ENCODE measurements at regions not wholly inside any gene's neighbourhood (a gene's known extent, or its start where the extent isn't known, plus 50 kb on each side); places are given as distances from the start of the nearest gene placed in this dataset.

DNA sequence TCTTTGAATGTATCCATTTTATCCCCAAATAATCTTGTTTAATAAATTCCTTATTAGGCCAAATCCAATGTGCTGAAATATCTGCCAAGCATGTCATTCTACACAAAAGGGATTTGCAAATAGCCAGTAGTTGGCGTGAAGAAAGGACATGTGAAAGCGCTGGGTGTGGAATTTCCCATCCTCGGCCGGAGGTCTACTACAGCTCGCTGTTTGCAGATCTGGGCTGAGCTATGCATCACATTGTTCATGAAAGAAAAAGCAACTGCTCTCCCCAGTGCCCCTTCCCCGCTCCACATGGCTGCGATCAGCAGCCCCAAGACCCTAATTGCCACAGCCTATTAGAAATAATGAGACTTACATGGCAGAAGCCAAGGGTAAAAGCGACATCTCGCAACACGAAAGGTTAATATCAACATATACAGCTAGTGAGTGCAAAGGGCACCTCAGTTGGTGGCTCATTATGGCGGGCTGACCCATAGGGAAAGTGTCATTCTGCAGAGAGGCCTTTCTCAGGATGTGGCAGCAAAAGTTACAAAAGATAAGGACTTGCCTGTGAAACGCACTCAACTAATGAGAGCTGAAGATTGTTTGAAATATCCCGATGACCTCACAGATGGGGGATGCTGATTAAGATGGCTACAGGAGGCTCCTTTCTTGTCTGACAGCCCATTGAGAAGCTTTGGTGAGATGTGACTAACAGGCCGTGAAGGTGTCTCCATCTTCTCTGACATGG, 126.9 kb upstream of the CYP1B1 start:
- Histone ChIP-seq H3K9me3 (ENCODE audit: control insufficient read depth, low read depth, low read length) (no peaks in the 10 kb centered on the region), H3K4me3 (ENCODE audit: low read length) (no peak overlapping the region), H3K36me3 (ENCODE audit: control insufficient read depth, low read depth, low read length) (no peaks in the 10 kb centered on the region), H3K9ac (ENCODE audit: low read length) (no peak overlapping the region), H3K4me1 (ENCODE audit: control insufficient read depth, low read depth, low read length) (no peaks in the 10 kb centered on the region), H3K27ac (ENCODE audit: low read length) (no peak overlapping the region), H3K27me3 (ENCODE audit: control insufficient read depth, insufficient read depth, low read length) (no peaks in the 10 kb centered on the region)

DNA sequence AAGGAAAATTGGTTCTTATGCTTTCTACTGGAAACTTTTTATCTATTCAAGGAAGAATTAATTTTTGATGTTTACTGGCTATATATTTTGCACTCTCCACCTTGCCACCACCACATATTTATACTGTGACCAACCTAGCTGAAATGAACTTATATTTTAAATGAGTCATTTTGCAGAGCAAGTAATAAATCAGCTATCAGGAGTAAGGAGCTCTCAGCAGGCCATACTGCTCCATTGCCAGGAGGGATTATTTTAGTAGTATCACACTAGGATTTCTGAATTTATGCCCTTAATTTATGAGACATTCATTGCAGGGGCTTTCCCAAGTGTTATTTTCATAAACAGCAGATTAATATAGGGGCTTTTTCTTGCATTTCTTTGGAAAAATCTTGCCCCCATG, 125.8 kb upstream of the CYP1B1 start:
- Histone ChIP-seq H3K9ac (ENCODE audit: low read length) (no peak overlapping the region), H3K4me3 (ENCODE audit: low read length) (no peak overlapping the region), H3K36me3 (ENCODE audit: control insufficient read depth, low read depth, low read length) (no peaks in the 10 kb centered on the region), H3K4me1 (ENCODE audit: control insufficient read depth, low read depth, low read length) (no peaks in the 10 kb centered on the region), H3K27ac (ENCODE audit: low read length) (no peak overlapping the region), H3K9me3 (ENCODE audit: control insufficient read depth, low read depth, low read length) (no peaks in the 10 kb centered on the region), H3K27me3 (ENCODE audit: control insufficient read depth, insufficient read depth, low read length) (no peaks in the 10 kb centered on the region)

DNA sequence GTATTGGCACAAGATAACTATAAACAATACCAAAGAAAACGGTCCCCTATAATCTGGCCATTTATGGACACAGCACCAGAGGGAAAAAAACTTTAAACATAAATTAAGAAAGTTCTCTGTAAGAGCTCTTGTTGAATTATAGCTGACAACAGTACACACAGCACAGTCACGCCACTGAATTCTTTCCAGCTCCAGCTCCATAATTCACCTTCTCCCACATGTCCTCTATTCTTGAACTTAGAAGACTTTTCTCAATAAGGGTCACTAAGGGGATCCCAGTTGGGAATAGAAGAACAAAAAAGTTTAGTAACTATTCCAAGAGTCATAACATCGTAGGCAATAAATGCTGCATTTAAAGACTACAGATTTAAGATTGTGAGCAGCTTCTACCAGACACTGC, 124.6 kb upstream of the CYP1B1 start:
- no peak overlapping the region for H3K9ac ChIP-seq (ENCODE audit: low read length)

DNA sequence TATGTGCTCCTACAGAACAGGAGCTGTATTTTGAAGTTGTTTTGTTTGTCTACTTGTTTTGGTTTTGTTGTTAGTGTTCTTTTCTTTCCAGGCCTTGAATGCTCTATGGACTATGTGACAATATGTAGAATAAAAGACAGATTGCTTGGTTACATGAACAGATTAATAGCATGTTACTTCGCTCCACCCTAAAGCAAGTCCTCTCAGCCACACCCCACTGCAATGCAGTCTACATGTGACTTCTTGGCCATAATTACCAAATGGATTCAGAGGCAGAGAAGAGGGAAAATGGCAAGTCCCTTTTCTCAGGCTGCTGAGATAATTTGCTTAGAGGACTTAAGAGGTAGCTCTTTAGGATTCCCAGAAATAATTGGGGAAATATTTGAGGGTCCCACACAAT, 123.2 kb upstream of the CYP1B1 start:
- H3K27ac ChIP-seq (ENCODE audit: low read length) = no peak overlapping the region
- no peak overlapping the region for H3K4me3 ChIP-seq (ENCODE audit: low read length)
- no peaks in the 10 kb centered on the region for H3K36me3 ChIP-seq (ENCODE audit: control insufficient read depth, low read depth, low read length)
- no peaks in the 10 kb centered on the region for H3K27me3 ChIP-seq (ENCODE audit: control insufficient read depth, insufficient read depth, low read length)
- H3K9me3 ChIP-seq (ENCODE audit: control insufficient read depth, low read depth, low read length) = no peaks in the 10 kb centered on the region
- H3K9ac ChIP-seq (ENCODE audit: low read length) = no peak overlapping the region
- H3K4me1 ChIP-seq (ENCODE audit: control insufficient read depth, low read depth, low read length) = no peaks in the 10 kb centered on the region

More for the DNA sequence above, 124.6 kb upstream of the CYP1B1 start:
- Histone ChIP-seq H3K4me1 (ENCODE audit: control insufficient read depth, low read depth, low read length) (no peaks in the 10 kb centered on the region), H3K27ac (ENCODE audit: low read length) (no peak overlapping the region), H3K9me3 (ENCODE audit: control insufficient read depth, low read depth, low read length) (no peaks in the 10 kb centered on the region), H3K36me3 (ENCODE audit: control insufficient read depth, low read depth, low read length) (no peaks in the 10 kb centered on the region), H3K4me3 (ENCODE audit: low read length) (no peak overlapping the region), H3K27me3 (ENCODE audit: control insufficient read depth, insufficient read depth, low read length) (no peaks in the 10 kb centered on the region)

DNA sequence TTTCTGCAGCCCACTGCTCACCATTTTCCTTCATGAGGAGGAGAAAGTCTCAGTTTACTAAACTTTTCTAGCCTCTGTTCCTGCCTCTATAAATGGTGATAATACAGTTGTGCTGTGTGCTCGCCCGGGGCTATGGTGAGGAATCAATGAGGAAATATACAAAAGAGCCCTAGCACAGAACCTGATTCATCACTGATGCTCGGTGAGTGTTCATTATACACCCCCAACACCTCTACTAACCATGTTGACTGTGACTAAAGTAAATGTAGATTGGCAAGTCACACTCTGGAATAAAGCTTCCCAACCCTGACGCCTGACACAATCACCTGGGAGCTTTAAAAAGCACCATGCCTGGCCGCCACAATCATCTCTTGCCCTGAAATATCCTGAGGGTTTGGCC, 118.8 kb upstream of the CYP1B1 start:
- H3K27me3 ChIP-seq (ENCODE audit: control insufficient read depth, insufficient read depth, low read length) = no peaks in the 10 kb centered on the region
- no peak overlapping the region for H3K27ac ChIP-seq (ENCODE audit: low read length)
- peaks cover 6% of the 10 kb centered on the region for H3K4me1 ChIP-seq (ENCODE audit: control insufficient read depth, low read depth, low read length)
- H3K9ac ChIP-seq (ENCODE audit: low read length) = no peak overlapping the region
- no peaks in the 10 kb centered on the region for H3K9me3 ChIP-seq (ENCODE audit: control insufficient read depth, low read depth, low read length)
- no peak overlapping the region for H3K4me3 ChIP-seq (ENCODE audit: low read length)
- H3K36me3 ChIP-seq (ENCODE audit: control insufficient read depth, low read depth, low read length) = no peaks in the 10 kb centered on the region

DNA sequence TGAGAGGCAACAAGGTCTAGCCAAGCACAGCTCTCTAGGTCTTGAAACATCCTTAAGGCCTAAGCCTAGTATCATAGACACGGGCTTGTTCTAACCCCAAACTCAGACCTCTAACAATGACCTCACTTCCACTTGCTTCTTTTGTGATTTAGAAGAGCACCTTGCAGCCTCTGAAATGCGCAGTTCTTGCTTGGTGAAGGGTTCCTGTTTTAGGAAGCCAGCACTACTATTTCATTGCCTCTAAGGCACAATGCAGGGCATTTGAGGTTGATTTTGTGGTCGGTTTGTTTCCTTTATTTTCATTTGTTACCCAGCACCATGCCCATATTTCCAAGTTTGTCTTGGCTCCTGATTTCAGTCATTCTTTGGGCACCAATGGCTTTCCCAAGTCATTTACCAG, 117.0 kb upstream of the CYP1B1 start:
- peaks cover 6% of the 10 kb centered on the region for H3K4me1 ChIP-seq (ENCODE audit: control insufficient read depth, low read depth, low read length)
- no peak overlapping the region for H3K9ac ChIP-seq (ENCODE audit: low read length)
- no peaks in the 10 kb centered on the region for H3K27me3 ChIP-seq (ENCODE audit: control insufficient read depth, insufficient read depth, low read length)
- H3K9me3 ChIP-seq (ENCODE audit: control insufficient read depth, low read depth, low read length) = no peaks in the 10 kb centered on the region
- no peaks in the 10 kb centered on the region for H3K36me3 ChIP-seq (ENCODE audit: control insufficient read depth, low read depth, low read length)
- no peak overlapping the region for H3K4me3 ChIP-seq (ENCODE audit: low read length)
- H3K27ac ChIP-seq (ENCODE audit: low read length) = no peak overlapping the region

DNA sequence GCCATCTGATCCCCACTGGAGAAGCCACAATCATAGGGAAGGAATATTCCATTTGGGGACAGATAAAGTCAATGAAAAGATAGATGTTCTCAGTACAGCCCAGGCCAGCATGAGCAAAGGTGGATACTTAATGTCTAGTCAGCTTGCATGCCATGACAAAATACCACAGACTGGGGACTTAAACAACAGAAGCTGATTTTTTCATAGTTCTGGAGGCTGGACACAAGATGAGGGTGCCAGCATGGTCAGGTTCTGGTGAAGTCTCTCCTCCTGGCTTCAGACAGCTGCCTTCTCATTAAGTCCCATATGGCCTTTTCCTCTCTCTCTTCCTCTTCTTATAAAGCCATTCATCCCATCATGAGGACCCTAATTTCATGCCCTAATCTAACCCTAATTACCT, 116.1 kb upstream of the CYP1B1 start:
- H3K4me3 ChIP-seq (ENCODE audit: low read length) = no peak overlapping the region
- no peak overlapping the region for H3K9ac ChIP-seq (ENCODE audit: low read length)
- H3K4me1 ChIP-seq (ENCODE audit: control insufficient read depth, low read depth, low read length) = peaks cover 6% of the 10 kb centered on the region
- H3K27ac ChIP-seq (ENCODE audit: low read length) = no peak overlapping the region
- H3K9me3 ChIP-seq (ENCODE audit: control insufficient read depth, low read depth, low read length) = no peaks in the 10 kb centered on the region
- no peaks in the 10 kb centered on the region for H3K36me3 ChIP-seq (ENCODE audit: control insufficient read depth, low read depth, low read length)
- H3K27me3 ChIP-seq (ENCODE audit: control insufficient read depth, insufficient read depth, low read length) = no peaks in the 10 kb centered on the region

DNA sequence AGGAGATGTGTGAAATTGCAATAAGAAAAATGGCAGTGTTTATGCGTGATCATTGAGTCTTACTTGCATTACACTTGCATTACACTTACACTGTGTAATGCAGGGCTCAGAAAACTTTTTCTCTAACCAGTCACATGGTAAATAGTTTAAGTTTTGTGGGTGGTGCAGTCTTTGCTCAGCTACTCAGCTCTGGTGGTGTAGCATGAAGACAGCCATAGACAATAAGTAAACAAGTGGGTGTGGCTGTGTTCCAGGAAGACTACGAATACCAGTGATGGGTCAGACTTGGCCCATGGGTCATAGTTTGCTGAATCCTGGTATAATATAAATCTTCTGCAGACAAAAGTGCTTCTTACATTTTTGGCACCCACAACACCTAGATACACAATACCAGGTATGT, 115.6 kb upstream of the CYP1B1 start:
- no peaks in the 10 kb centered on the region for H3K27me3 ChIP-seq (ENCODE audit: control insufficient read depth, insufficient read depth, low read length)

DNA sequence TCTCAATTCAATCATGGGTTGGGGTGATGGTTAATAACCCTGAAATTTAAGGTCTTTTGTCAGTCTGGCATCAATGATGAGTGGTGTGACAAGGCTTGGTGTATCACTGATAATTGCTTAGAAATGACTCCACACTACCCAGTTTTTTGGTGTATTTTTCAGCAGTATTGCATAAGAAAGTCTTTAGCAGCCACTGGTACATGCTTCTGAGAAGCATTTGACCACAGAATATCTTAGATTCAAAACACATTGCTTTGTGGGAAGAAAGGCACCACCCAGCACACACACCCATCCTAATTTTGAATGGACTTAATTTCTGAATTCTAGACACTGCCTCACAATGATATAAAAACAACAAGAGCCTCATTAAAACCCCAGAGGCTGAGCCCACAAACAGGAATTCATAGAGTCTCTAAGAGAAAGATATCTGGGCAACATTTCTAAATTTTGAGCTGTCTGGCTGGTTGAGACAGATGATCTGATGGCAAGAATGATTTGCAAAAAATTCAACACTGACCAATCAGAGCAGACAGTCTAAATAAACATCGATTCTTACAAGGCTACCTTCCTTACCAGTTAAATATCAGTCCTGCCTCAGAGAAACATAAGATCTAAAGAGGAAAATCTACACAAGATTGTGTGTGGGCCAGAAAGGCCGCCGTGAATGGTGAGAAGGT, 114.7 kb upstream of the CYP1B1 start:
- Histone ChIP-seq H3K27me3 (ENCODE audit: control insufficient read depth, insufficient read depth, low read length) (no peaks in the 10 kb centered on the region), H3K27ac (ENCODE audit: low read length) (no peak overlapping the region), H3K4me3 (ENCODE audit: low read length) (no peak overlapping the region), H3K4me1 (ENCODE audit: control insufficient read depth, low read depth, low read length) (peaks cover 6% of the 10 kb centered on the region), H3K9me3 (ENCODE audit: control insufficient read depth, low read depth, low read length) (no peaks in the 10 kb centered on the region), H3K36me3 (ENCODE audit: control insufficient read depth, low read depth, low read length) (no peaks in the 10 kb centered on the region), H3K9ac (ENCODE audit: low read length) (no peak overlapping the region)

More for the DNA sequence above, 115.6 kb upstream of the CYP1B1 start:
- Histone ChIP-seq H3K4me1 (ENCODE audit: control insufficient read depth, low read depth, low read length) (peaks cover 6% of the 10 kb centered on the region), H3K9ac (ENCODE audit: low read length) (no peak overlapping the region), H3K9me3 (ENCODE audit: control insufficient read depth, low read depth, low read length) (no peaks in the 10 kb centered on the region), H3K36me3 (ENCODE audit: control insufficient read depth, low read depth, low read length) (no peaks in the 10 kb centered on the region), H3K4me3 (ENCODE audit: low read length) (no peak overlapping the region), H3K27ac (ENCODE audit: low read length) (no peak overlapping the region)

DNA sequence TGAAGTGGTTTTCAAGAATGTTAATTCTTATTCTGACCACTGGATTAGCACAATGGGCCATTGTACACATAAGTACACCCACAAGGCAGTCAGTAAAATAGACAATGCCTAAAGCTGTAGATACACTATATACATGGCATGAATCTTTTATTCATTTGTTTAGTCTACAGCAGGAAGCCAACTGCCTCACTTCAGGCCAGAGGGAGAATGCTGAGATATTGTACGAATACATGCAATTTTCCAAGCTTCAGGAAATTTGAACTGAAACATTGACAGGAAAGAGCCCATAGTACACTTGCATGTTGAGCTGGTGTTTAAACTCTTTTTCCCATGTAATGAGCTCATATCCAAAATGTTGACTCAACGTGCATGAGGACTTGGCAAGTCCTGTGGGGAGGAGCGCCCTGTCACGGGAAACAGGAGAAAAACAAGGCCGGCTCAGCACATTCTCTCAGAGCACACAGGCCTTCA, 111.6 kb upstream of the CYP1B1 start:
- Histone ChIP-seq H3K9me3 (ENCODE audit: control insufficient read depth, low read depth, low read length) (no peaks in the 10 kb centered on the region), H3K9ac (ENCODE audit: low read length) (no peak overlapping the region), H3K36me3 (ENCODE audit: control insufficient read depth, low read depth, low read length) (no peaks in the 10 kb centered on the region), H3K27me3 (ENCODE audit: control insufficient read depth, insufficient read depth, low read length) (no peaks in the 10 kb centered on the region), H3K27ac (ENCODE audit: low read length) (no peak overlapping the region), H3K4me3 (ENCODE audit: low read length) (no peak overlapping the region), H3K4me1 (ENCODE audit: control insufficient read depth, low read depth, low read length) (peaks cover under 1% of the 10 kb centered on the region)

DNA sequence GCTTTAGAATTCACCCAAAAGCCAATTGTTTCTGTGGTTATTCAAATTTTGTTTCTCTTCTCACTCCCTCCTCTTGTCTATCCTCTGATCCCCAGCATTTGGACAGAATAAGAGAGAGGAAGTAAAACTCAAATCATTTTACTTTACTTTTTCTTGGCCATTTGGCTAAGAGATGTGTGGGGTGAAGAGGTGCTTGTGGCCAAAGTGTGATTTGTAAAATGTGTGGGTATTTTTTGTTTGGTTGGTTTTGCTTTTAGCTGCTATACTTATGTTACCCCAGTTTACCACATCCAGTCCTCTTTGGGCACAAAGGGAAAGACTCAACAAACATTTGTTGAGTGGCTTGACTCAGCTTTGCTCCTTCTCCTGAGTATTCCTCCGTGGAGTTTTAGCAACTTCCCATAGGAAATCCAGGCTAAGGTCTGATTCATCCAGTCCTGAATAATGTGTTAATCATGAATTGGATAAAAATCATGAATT, 109.1 kb upstream of the CYP1B1 start:
- no peak overlapping the region for H3K27ac ChIP-seq (ENCODE audit: low read length)
- no peak overlapping the region for H3K4me3 ChIP-seq (ENCODE audit: low read length)

More for the DNA sequence above, 109.1 kb upstream of the CYP1B1 start:
- Histone ChIP-seq H3K27me3 (ENCODE audit: control insufficient read depth, insufficient read depth, low read length) (no peaks in the 10 kb centered on the region), H3K4me1 (ENCODE audit: control insufficient read depth, low read depth, low read length) (no peaks in the 10 kb centered on the region), H3K9me3 (ENCODE audit: control insufficient read depth, low read depth, low read length) (no peaks in the 10 kb centered on the region), H3K36me3 (ENCODE audit: control insufficient read depth, low read depth, low read length) (no peaks in the 10 kb centered on the region), H3K9ac (ENCODE audit: low read length) (no peak overlapping the region)

All from iPS-18a (cell line).